SIG-M5 treated with dmso at 0.1 percent for 504 hours (cell line): ENCODE measurements at regions not wholly inside any gene's neighbourhood (a gene's known extent, or its start where the extent isn't known, plus 50 kb on each side); places are given as distances from the start of the nearest gene placed in this dataset.

Experiments used
- DNase-seq: peaks from one replicate; lab custom pipeline; 2025; ENCODE audit not compliant: unreplicated experiment; lab: John Stamatoyannopoulos, UW

- no peak for DNase-seq
These were observed 131.8 kb upstream of the GALNT5 start for GRCh38 chr2:157125685-157126084.

DNA sequence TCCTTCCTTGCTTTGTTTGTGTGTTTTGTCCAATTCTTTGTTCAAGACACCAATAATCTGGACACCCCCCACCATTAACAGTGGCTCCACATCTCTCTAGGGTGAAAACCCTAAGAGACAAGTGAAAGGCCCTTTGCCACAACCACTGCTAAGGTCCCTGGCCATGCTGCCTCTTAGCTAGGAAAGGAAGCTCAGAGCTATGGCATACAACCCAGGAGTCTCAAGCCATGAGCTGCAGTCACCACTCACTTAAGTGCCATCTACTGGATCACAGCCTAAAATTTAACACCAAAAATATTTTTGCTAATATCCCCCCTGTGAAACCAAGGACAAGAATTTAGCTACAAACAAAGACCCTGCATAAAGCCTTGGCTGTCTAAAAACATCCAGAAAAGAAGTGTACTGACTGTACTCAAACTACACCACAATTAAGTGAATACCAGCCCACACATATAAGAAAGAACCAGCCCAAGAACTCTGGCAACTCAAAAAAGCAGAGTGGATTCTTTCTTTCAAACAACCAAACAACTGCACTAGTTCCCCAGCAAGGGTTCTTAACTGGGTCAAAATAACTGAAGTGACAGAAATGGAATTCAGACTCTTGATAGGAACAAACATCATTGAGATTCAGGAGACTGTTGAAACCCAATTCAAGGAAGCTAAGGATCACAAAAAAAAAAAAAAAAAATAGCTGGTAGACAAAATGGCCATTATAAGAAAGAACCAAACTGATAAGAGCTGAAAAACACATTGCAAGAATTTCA, 130.1 kb upstream of the GALNT5 start:
- no peak for DNase-seq

- no peak for DNase-seq
These were observed 113.6 kb upstream of the GALNT5 start for GRCh38 chr2:157143901-157144300.

DNA sequence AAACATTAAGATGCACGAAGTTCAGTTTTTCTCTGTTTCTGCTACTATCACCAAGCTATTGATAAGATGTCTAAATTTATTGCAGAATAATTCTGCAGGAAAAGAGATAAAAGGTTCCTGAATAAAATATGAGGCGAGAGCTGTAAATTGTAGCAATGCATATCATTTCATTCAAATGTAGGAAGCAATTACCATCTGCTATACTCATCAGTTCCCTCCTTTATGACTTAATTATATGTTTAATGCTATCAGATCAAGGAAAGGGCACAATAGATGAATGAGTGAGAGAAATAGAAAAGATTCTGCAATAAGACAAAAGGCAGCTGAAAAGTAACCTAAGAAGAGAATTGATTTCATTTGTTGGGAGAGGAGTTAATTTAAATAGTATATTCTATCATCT, 108.2 kb upstream of the GALNT5 start:
- no peak for DNase-seq

- DNase-seq = no peak
These were observed 106.8 kb upstream of the GALNT5 start for GRCh38 chr2:157150747-157151146.

GRCh38 chr2:157152362-157152761, 105.1 kb upstream of the GALNT5 start:
- no peak for DNase-seq

DNA sequence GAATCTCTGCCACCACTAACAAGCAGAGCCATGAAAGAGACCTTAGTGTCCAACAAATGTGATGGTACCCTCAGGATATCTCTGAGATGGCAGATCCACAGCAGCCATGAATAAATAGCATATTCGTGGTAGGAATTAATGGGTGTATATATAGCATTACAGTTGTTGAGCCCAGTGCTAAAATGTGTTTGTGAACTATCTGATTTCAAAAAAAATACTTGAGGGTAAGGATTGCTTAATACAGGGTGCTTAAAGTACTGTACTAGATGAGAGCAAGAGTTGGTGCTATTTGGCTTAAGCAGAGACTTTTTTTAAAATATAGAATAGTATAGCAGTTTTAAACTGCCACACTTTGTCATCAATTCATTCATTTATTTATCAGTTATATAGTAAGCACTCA, 101.5 kb upstream of the GALNT5 start:
- no peak for DNase-seq

DNA sequence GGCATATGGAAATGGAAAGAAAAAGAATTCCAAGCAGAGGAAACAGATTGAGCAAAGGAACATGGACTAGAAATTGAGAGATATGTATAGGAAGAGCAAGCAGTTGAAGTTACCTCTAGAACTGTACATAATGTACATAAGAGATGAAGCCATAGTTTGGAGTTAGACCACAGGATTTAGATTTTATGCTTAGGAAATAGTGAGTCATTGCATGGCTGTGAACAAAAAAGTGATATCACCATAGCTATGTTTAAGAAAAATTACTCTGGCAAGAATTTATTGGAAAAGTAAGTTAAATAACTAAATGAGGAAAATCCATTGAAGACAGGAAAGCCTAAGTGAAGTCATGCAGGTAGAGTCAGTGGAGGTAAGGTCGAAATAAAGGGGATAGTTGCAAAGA, 99.4 kb upstream of the GALNT5 start:
- DNase-seq = no peak

DNA sequence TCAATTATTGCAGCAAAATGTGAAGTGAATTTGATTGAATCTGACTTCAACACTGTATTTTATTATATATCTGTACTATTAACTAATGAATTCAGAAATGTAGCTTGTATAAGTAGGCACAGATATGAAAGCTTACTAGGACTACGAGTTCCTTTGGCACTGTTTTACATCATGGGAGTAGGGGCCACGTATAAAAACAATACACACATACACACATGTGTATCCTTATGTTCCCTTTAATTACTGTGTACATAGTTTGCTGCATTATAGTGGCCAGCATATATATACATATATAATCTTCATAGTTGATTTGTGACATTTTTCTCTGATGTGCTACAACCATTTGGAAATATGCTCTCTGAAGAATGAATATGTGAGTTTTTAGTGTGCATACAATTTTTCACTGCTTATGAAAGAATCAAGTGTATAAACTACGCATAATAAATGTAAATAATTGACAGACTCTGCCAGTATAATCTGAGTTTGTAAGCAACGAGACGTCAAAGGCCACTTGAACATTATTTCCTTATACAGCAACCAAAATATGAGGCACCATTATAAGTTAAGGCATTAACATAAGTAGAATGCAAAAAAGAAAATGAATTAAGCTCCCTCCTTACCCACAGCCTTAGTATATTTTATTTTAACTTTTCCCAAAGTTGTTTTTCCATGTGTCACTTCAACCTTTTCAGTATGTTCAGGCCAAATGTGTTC, 98.1 kb upstream of the GALNT5 start:
- DNase-seq = no peak

- DNase-seq = no peak
These were observed 97.4 kb upstream of the GALNT5 start for GRCh38 chr2:157160111-157160510.

DNA sequence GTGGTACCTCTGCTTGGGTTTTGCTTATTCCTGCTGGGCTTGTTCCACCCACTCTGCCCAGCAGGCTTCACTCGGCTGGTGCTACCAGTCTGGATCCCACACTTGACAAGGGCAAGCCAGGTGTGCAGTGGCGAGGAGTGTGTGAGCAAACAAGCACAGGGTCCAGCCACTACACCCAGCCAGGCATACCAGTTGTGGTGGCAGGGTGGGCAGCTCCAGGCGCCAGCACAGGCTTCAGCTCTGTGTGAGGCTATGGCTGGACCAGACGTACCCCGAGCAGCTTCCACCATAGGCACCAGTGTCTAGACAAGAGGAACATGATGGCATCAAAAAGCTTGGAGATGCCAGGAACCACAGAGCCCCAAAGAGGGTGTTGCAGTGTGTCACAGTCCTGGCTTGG, 93.1 kb upstream of the GALNT5 start:
- no peak for DNase-seq

DNA sequence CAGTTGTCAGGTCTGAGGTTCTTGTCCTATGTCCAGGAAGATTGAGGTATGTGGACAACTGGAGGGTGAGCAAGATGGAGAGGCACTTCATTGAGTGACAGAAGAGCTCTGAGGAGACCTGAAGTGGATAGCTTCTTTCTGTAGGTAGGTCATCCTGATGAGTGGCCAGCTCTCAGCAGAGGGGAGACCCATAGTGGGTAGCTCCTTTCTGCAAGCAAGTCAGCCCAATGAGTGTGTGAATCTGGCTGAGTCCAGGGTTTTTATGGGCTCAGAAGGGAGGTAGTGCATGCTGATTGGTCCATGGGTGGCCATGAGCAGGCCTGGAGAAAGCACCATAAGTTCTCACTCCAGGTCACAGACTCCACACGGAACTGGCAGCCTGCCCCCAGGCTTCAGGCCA, 92.6 kb upstream of the GALNT5 start:
- DNase-seq = no peak

DNA sequence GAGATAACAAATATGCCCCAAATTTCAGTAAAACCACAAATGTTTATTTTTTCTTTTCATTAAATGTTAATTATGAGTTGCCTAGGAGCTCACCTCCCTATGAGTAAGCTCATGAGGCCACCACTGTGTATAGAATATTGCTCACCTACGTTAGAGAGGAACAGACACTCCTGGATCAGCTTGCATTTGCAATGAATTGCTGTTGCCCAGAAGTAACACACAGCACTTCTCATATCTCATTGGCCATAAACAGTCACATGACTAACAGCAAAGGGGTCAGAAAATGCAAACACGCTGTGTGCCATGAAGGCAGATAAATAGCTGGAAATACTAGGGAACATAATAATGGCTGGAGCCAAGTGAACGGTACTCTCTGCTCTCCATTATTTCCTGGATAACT, 89.0 kb upstream of the GALNT5 start:
- no peak for DNase-seq

- DNase-seq = no peak
These were observed 87.6 kb upstream of the GALNT5 start for GRCh38 chr2:157169889-157170288.

DNA sequence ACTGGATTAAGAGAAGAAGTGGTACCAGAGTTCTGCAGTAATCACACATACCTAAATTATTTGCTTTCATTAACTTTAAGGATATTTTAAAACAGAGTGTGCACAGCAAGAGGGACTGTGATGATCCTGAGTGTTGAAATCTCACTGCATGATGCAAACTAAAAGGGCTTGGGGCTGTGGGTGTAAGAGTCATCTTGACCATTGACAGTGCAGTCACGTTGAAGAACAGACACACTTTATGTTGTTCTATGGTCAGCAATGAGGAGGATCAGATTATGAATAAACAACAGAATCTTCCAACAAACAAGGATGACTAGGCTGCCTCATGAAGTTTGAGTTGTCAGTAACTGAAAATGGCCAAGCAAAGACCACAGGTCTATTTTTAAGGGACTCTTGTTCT, 87.2 kb upstream of the GALNT5 start:
- no peak for DNase-seq

GRCh38 chr2:157172239-157172638, 85.3 kb upstream of the GALNT5 start:
- DNase-seq = no peak

GRCh38 chr2:157172866-157173578, 84.5 kb upstream of the GALNT5 start:
- no peak for DNase-seq

DNA sequence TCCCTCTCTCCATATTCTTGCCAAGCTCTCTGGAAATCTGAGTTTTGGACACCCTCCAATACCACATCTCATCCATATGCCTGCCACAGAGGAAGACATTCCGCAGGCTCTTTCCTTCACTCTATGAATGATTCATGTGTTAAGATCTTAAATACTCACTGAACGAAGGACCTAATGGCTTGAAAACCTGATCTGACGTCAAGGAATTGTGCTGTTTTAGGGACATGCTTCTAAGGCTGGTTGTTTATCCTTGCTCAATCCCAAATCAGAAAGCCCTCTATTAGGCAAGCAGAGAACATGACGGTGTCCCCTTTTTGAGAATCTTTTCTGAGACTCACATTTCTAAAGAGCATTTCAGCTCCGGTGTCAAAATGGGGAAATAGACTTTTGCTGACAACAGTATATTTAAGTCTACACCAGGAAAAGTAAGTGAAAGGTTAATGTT, 83.7 kb upstream of the GALNT5 start:
- DNase-seq = no peak

GRCh38 chr2:157174321-157174720, 83.2 kb upstream of the GALNT5 start:
- DNase-seq = no peak

- DNase-seq = no peak
These were observed 80.9 kb upstream of the GALNT5 start for GRCh38 chr2:157176602-157177001.

DNA sequence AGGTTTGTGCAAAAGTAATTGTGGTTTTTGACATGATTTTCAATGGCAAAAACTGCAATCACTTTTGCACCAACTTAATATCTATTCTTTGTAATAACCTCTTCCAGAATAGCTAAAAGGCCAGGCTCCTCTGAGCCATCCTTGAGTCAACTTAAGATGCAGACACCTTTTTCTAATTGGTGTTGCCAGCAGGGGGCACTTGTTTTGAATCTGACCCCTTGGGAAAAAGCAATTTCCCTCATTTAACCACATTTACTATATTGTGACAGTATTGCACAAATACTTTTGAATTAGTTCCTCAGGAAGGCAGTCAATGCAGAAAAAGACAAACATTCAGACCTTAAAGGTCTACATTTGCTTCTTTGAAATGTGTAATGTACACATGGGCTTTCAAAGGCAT, 78.6 kb upstream of the GALNT5 start:
- DNase-seq = peak; percentile 5
